ENCODE measurements at regions not wholly inside any gene's neighbourhood (a gene's known extent, or its start where the extent isn't known, plus 50 kb on each side); places are given as distances from the start of the nearest gene placed in this dataset.

- H3K9me3 ChIP-seq: no peaks in the 10 kb centered on the region
- WGBS, 3 donors: 85 to 89% (median 87%) methylated on average over 6 of the region's 6 CpGs
- no peak for DNase-seq
- intact Hi-C loops (cut with DNase I): no loop called here
- H3K27ac ChIP-seq: no peak overlapping the region
- no peak for TF ChIP-seq EP300 (IDR thresholded peaks at IDR 0.05)
- TF ChIP-seq, protein P1, sequence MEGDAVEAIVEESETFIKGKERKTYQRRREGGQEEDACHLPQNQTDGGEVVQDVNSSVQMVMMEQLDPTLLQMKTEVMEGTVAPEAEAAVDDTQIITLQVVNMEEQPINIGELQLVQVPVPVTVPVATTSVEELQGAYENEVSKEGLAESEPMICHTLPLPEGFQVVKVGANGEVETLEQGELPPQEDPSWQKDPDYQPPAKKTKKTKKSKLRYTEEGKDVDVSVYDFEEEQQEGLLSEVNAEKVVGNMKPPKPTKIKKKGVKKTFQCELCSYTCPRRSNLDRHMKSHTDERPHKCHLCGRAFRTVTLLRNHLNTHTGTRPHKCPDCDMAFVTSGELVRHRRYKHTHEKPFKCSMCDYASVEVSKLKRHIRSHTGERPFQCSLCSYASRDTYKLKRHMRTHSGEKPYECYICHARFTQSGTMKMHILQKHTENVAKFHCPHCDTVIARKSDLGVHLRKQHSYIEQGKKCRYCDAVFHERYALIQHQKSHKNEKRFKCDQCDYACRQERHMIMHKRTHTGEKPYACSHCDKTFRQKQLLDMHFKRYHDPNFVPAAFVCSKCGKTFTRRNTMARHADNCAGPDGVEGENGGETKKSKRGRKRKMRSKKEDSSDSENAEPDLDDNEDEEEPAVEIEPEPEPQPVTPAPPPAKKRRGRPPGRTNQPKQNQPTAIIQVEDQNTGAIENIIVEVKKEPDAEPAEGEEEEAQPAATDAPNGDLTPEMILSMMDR (IDR thresholded peaks at IDR 0.05): no peak
- no peak for TF ChIP-seq POLR2A (IDR thresholded peaks at IDR 0.05)
- H3K27me3 ChIP-seq: no peaks in the 10 kb centered on the region
- no peaks in the 10 kb centered on the region for H3K36me3 ChIP-seq
- no peaks in the 10 kb centered on the region for H3K4me1 ChIP-seq (ENCODE audit: insufficient read depth)
- no peak overlapping the region for H3K4me3 ChIP-seq
Observed at GRCh38 chr10:108653531-108653930, 1269.8 kb downstream of the XPNPEP1 start.

- Histone ChIP-seq H3K9me3 (no peaks in the 10 kb centered on the region), H3K4me3 (no peak overlapping the region), H3K4me1 (ENCODE audit: insufficient read depth) (no peaks in the 10 kb centered on the region), H3K27ac (no peak overlapping the region), H3K27me3 (no peaks in the 10 kb centered on the region), H3K36me3 (no peaks in the 10 kb centered on the region)
- intact Hi-C loops (cut with DNase I): no loop called here
- 51 to 65% (median 51%) methylated on average over 5 of the region's 5 CpGs for WGBS, 3 donors
- DNase-seq: no peak
- no peak for TF ChIP-seq EP300 (IDR thresholded peaks at IDR 0.05)
- TF ChIP-seq, protein P1 (IDR thresholded peaks at IDR 0.05): no peak
- TF ChIP-seq POLR2A (IDR thresholded peaks at IDR 0.05): no peak
Observed at GRCh38 chr10:108639010-108639409, 1284.3 kb downstream of the XPNPEP1 start.

DNA sequence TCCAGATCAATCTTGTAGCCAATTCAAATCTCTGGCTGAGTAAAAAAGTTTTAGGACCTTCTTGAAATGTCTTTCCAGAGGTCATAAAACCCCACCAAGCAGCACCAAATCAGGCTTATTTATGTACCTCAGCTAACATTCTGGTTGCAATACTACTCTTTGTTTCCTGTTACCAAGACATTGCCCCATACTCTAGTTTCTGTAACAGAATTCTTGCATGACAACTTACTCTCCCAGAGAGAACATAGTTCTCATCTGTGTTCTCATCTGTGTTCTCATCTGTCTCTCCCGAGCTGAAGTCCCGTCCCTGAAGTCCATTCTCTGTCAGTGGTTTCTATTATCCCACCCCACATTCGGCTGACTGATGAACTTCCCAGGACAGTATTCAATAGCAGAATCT lies 1285.1 kb downstream of the XPNPEP1 start:
- intact Hi-C loops (cut with DNase I): no loop called here
- DNase-seq: no peak
- H3K27ac ChIP-seq: no peak overlapping the region
- H3K27me3 ChIP-seq: no peaks in the 10 kb centered on the region
- no peaks in the 10 kb centered on the region for H3K9me3 ChIP-seq
- no peak overlapping the region for H3K4me3 ChIP-seq
- no peaks in the 10 kb centered on the region for H3K36me3 ChIP-seq
- TF ChIP-seq EP300 (IDR thresholded peaks at IDR 0.05): no peak
- TF ChIP-seq, protein P1 (IDR thresholded peaks at IDR 0.05): no peak
- no peak for TF ChIP-seq POLR2A (IDR thresholded peaks at IDR 0.05)
- no peaks in the 10 kb centered on the region for H3K4me1 ChIP-seq (ENCODE audit: insufficient read depth)
- 84 to 90% (median 86%) methylated on average over 3 of the region's 3 CpGs for WGBS, 3 donors

DNA sequence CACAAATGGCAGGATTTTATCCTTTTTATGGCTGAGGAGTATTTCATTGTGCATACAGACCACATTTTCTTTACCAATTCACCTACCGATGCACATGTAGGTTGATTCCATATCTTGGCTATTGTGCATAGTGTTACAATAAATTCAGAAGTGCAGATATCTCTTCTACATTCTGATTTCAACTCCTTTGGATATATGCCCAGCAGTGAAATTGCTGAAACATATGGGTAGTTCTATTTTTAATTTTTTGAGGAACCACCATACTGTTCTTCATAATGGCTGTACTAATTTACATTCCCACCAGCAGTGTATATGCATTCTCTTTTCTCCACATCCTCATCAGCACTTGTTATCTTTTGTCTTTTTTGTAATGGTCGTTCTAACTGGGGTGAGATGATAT lies 1290.3 kb downstream of the XPNPEP1 start:
- Histone ChIP-seq H3K27me3 (no peaks in the 10 kb centered on the region), H3K4me3 (no peak overlapping the region), H3K9me3 (no peaks in the 10 kb centered on the region), H3K36me3 (no peaks in the 10 kb centered on the region), H3K4me1 (ENCODE audit: insufficient read depth) (no peaks in the 10 kb centered on the region), H3K27ac (no peak overlapping the region)
- DNase-seq: no peak
- 51 to 61% (median 51%) methylated on average over 2 of the region's 2 CpGs for WGBS, 3 donors
- intact Hi-C loops (cut with DNase I): no loop called here
- TF ChIP-seq EP300 (IDR thresholded peaks at IDR 0.05) (no peak), POLR2A (IDR thresholded peaks at IDR 0.05) (no peak)
- TF ChIP-seq, protein P1 (IDR thresholded peaks at IDR 0.05): no peak

- Histone ChIP-seq H3K27ac (no peak overlapping the region), H3K9me3 (no peaks in the 10 kb centered on the region), H3K4me3 (no peak overlapping the region), H3K27me3 (no peaks in the 10 kb centered on the region), H3K4me1 (ENCODE audit: insufficient read depth) (no peaks in the 10 kb centered on the region), H3K36me3 (no peaks in the 10 kb centered on the region)
- intact Hi-C loops (cut with DNase I): no loop called here
- no peak for TF ChIP-seq EP300 (IDR thresholded peaks at IDR 0.05)
- no peak for TF ChIP-seq POLR2A (IDR thresholded peaks at IDR 0.05)
- TF ChIP-seq, protein P1 (IDR thresholded peaks at IDR 0.05): no peak
- DNase-seq: no peak
- WGBS, 3 donors: 88 to 90% (median 89%) methylated on average over 1 of the region's 1 CpG
Observed at GRCh38 chr10:108632144-108632543, 1291.2 kb downstream of the XPNPEP1 start.

Data from ovary (tissue), 7 donors.